ENCODE measurements at regions not wholly inside any gene's neighbourhood (a gene's known extent, or its start where the extent isn't known, plus 50 kb on each side); places are given as distances from the start of the nearest gene placed in this dataset.
A peak's percentile ranks its signal among the peaks of the same experiment; 100 is the strongest.
"Not testable (repeated sequence)": the region's sequence is repeated elsewhere in the genome, so short reads cannot be mapped to it uniquely, and the experiment has no call there.

GRCh38 chr9:13436591-13436990 is 157.1 kb upstream of the MPDZ start:
- Histone ChIP-seq H3K27ac (no peak overlapping the region), H3K9me3 (no peaks in the 10 kb centered on the region), H3K27me3 (no peaks in the 10 kb centered on the region), H3K36me3 (no peaks in the 10 kb centered on the region), H3K4me1 (no peaks in the 10 kb centered on the region), H3K4me3 (no peak overlapping the region)
- intact Hi-C loops (cut with DNase I; ENCODE audit: low total_unique reads), result loop anchor here (10.0 kb wide), 2 partner anchors 908 to 988 kb away; no protein-coding TSS in a partner anchor
- TF ChIP-seq CTCF (IDR thresholded peaks at IDR 0.05) (no peak), POLR2A (IDR thresholded peaks at IDR 0.05) (no peak), POLR2AphosphoS5 (IDR thresholded peaks at IDR 0.05) (no peak)
- DNase-seq (ENCODE audit: low spot score in 2 of 2), result no peak

DNA sequence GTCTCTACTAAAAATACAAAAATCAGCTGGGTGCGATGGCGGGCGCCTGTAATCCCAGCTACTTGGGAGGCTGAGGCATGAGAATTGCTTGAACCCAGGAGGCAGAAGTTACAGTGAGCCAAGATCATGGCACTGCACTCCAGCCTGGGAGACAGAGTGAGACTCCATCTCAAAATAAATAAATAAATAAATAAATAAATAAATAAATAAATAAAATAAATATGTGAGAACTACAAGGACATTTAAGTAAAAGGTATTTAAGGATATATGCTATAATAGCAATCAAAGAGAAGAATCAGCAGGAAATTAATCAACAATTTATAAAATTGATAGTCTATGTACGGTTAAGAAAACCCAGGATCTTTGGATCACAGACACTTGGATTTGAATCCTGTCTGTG is 154.0 kb upstream of the MPDZ start:
- H3K9me3 ChIP-seq; DNase-seq (ENCODE audit: low spot score in 2 of 2): not testable (repeated sequence)
- intact Hi-C loops (cut with DNase I; ENCODE audit: low total_unique reads), result loop anchor here (10.0 kb wide), 2 partner anchors 911 to 991 kb away; no protein-coding TSS in a partner anchor

GRCh38 chr9:13432904-13433303 is 153.4 kb upstream of the MPDZ start:
- no peak for DNase-seq (ENCODE audit: low spot score in 2 of 2)
- TF ChIP-seq POLR2AphosphoS5 (IDR thresholded peaks at IDR 0.05) (no peak), CTCF (IDR thresholded peaks at IDR 0.05) (no peak)
- Histone ChIP-seq H3K9me3 (no peaks in the 10 kb centered on the region), H3K27ac (no peak overlapping the region), H3K4me1 (no peaks in the 10 kb centered on the region), H3K27me3 (no peaks in the 10 kb centered on the region), H3K36me3 (no peaks in the 10 kb centered on the region), H3K4me3 (no peak overlapping the region)
- intact Hi-C loops (cut with DNase I; ENCODE audit: low total_unique reads), result loop anchor here (10.0 kb wide), 2 partner anchors 912 to 992 kb away; no protein-coding TSS in a partner anchor

More for the DNA sequence above, 154.0 kb upstream of the MPDZ start:
- H3K4me3 ChIP-seq, H3K27me3 ChIP-seq, H3K27ac ChIP-seq, H3K4me1 ChIP-seq, H3K36me3 ChIP-seq: not testable (repeated sequence)

- TF ChIP-seq POLR2A (IDR thresholded peaks at IDR 0.05) (no peak), POLR2AphosphoS5 (IDR thresholded peaks at IDR 0.05) (no peak), CTCF (IDR thresholded peaks at IDR 0.05) (no peak)
- H3K4me3 ChIP-seq, result no peak overlapping the region
- H3K27me3 ChIP-seq, result no peaks in the 10 kb centered on the region
- H3K36me3 ChIP-seq, result no peaks in the 10 kb centered on the region
- H3K27ac ChIP-seq, result peak overlapping the region; percentile 20 to 22
- intact Hi-C loops (cut with DNase I; ENCODE audit: low total_unique reads), result loop anchor here (10.0 kb wide), 2 partner anchors 913 to 993 kb away; no protein-coding TSS in a partner anchor
- no peaks in the 10 kb centered on the region for H3K4me1 ChIP-seq
- H3K9me3 ChIP-seq, result no peaks in the 10 kb centered on the region
- DNase-seq (ENCODE audit: low spot score in 2 of 2), result no peak
These were observed 152.2 kb upstream of the MPDZ start for GRCh38 chr9:13431692-13432091.

GRCh38 chr9:13431222-13431536 is 151.7 kb upstream of the MPDZ start:
- TF ChIP-seq POLR2AphosphoS5 (IDR thresholded peaks at IDR 0.05) (no peak), CTCF (IDR thresholded peaks at IDR 0.05) (no peak), POLR2A (IDR thresholded peaks at IDR 0.05) (no peak)
- intact Hi-C loops (cut with DNase I; ENCODE audit: low total_unique reads), result loop anchor here (10.0 kb wide), 2 partner anchors 914 to 994 kb away; no protein-coding TSS in a partner anchor

More at GRCh38 chr9:13431222-13431536, 151.7 kb upstream of the MPDZ start:
- Histone ChIP-seq H3K27me3 (no peaks in the 10 kb centered on the region), H3K36me3 (no peaks in the 10 kb centered on the region), H3K9me3 (no peaks in the 10 kb centered on the region), H3K27ac (peak overlapping the region; percentile 26 to 35), H3K4me3 (no peak overlapping the region), H3K4me1 (no peaks in the 10 kb centered on the region)
- DNase-seq (ENCODE audit: low spot score in 2 of 2), result no peak
